ENCODE measurements at regions not wholly inside any gene's neighbourhood (a gene's known extent, or its start where the extent isn't known, plus 50 kb on each side); places are given as distances from the start of the nearest gene placed in this dataset.

GRCh38 chr10:46175296-46175695 lies 111.5 kb upstream of the ANTXRL start:
- no peak for TF ChIP-seq NFRKB (IDR thresholded peaks at IDR 0.05)
- no peak for TF ChIP-seq ARNT (IDR thresholded peaks at IDR 0.05)
- TF ChIP-seq SP1 (IDR thresholded peaks at IDR 0.05) = no peak
- no peak for TF ChIP-seq L3MBTL2 (conservative IDR thresholded peaks at IDR 0.05)
- no peak for TF ChIP-seq FOXM1 (IDR thresholded peaks at IDR 0.05; ENCODE audit: borderline replicate concordance)
- TF ChIP-seq FOXK2 (IDR thresholded peaks at IDR 0.05) = no peak
- no peak for TF ChIP-seq TARDBP (IDR thresholded peaks at IDR 0.05)
- no peak for TF ChIP-seq FOXA1 (IDR thresholded peaks at IDR 0.05)
- TF ChIP-seq ZNF384 (IDR thresholded peaks at IDR 0.05) = no peak
